HG02759 (cell line): ENCODE measurements at regions not wholly inside any gene's neighbourhood (a gene's known extent, or its start where the extent isn't known, plus 50 kb on each side); places are given as distances from the start of the nearest gene placed in this dataset.

Source experiments
- ATAC-seq: cut with Tn5 transposase; IDR thresholded peaks from one replicate; pipeline ENCODE4 v1.9.1; 2021; ENCODE audit warnings: mild to moderate bottlenecking, moderate library complexity; ENCODE audit not compliant: unreplicated experiment

GRCh38 chr6:2505624-2506023 lies 245.1 kb downstream of the MYLK4 start:
- ATAC-seq = no peak

GRCh38 chr6:2504495-2505064 lies 246.1 kb downstream of the MYLK4 start:
- ATAC-seq = no peak

GRCh38 chr6:2503816-2504494 lies 246.8 kb downstream of the MYLK4 start:
- no peak for ATAC-seq

GRCh38 chr6:2502998-2503674 lies 247.6 kb downstream of the MYLK4 start:
- no peak for ATAC-seq

DNA sequence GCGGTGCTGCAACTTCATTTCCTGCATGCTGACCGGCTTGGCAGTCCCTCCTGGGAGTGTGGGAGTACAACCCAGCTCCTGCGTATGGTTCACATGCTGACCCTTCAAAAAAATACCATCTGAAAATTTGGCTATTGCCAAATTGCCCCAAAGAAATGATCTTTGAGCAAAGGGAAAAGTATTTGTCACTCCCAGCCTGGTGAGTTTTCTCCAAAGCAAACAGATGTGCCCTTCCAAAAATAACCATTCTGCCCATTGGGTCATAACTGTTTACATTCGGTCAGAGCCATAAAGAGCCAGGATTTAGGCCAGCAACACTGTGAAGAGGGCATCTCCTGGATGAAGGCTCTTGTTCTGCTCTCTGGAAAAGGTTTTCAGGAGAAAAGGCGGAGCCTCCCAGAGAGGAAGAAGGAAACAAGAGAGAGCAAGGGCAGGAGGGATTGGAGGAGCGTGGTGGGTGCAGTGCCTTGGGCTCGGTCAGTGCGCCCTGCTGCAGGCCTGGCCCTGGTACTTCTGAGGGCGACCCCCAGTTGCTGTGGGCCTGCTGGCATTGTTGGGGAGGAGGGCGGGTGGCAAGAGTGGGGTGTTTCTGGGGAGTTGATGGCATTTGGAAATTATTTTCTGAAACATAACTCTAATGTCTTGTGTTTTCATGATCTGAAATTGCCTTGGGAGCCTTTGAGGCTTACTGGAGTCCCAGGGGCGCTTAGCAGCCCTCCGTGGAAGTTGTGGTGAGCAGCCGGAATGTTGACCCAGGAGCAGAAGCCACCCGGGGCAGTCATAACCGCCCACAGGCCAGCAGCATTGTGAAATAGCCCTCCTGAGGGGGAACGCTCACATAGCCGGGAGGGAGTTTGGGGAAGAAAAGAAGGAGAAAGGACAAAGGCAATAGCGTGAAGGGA lies 248.4 kb downstream of the MYLK4 start:
- no peak for ATAC-seq

GRCh38 chr6:2497922-2498623 lies 252.6 kb downstream of the MYLK4 start:
- ATAC-seq = no peak

GRCh38 chr6:2496291-2496690 lies 250.9 kb upstream of the GMDS start:
- no peak for ATAC-seq

DNA sequence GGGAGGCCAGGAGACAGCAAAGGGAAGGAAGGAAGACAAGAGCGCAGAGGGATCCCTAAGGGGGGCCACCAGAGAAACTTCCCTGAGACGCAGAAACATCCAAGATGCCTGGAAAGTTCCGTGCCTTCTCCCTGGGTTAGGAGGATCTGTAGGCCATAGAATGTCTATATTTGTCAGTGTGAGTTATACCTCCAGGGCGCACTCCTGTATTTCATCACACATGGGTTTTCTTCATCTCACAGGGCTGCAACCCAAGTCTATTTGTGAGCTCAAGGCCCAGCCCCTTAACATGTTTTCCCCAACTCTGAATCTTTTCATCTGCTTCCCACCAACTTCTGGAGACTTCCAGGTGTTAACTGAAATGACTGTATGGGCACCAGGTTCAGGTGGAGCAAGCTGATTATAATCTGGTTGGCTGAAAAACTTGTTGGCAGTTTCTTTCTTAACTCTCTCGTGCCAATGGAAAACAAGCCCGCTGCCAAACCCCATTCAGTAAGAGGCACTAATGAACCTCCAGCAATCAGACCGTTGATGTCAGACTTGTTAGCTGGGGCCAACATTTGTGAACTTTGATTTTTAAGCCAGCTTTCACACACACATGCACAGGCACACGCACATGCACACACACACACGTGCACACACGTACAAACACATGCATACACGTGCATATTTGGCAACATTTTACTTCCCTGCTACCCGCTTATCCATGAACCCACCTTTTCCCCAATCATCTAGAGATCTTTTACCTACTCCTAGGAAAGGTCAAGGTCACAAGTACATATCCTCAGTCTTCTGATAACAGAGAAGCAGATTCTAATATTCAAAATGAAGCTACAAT lies 247.5 kb upstream of the GMDS start:
- ATAC-seq = no peak

DNA sequence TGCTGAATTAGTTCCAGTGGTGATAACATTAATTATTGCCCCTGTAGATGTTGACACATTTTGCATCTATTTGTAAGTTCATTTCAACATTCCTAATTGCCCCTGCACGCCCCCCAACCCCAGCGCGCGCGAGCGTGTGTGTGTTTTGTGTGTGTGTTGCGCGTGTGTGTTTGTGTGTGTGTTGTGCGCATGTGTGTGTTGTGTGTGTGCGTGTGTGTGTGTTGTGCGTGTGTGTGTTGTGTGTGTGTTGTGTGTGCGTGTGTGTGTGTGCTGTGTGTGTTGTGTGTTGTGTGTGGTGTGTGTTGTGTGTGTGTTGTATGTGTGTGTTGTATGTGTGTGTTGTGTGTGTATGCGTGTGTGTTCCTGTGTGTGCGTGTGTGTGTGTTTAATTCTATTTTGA lies 245.7 kb upstream of the GMDS start:
- ATAC-seq = no peak

GRCh38 chr6:2488578-2488977 lies 243.2 kb upstream of the GMDS start:
- no peak for ATAC-seq

GRCh38 chr6:2485116-2485515 lies 239.7 kb upstream of the GMDS start:
- no peak for ATAC-seq

DNA sequence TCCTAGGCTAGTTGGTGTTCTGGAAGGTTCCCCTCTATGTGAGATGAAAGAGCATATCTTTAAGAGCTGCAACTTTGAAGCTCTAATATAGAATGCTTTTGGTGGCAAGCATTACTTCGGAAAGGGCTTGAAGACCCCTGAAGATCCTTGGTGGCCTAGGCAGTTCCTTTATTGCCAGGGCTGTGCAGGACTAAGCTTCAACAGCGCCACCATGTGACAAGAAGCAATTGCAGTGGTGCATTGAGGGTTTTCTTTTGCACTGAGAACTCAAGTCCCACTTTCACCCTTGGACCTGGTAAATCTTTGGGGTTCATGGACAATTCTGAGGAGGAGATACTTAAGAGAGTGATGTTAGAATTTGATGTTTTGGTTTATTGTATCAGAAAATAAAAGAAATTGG lies 237.4 kb upstream of the GMDS start:
- ATAC-seq = no peak

DNA sequence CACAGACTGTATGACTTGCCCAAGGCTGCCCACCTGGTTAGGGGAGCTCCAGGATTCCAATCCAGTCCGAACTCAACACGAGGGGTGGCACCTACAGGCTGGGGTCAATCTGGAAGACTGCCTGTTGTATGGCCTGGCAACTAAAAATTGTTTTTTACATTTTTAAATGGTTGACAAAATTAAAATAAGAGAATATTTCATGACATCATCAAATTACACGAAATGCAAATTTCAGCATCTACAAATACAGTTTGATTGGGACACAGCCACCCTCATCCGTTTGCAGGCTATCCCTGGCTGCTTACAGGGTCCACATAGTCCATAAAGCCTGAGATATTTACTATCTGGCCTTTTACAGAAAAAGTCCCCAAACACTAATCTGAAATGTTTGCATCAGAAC lies 235.9 kb upstream of the GMDS start:
- no peak for ATAC-seq

DNA sequence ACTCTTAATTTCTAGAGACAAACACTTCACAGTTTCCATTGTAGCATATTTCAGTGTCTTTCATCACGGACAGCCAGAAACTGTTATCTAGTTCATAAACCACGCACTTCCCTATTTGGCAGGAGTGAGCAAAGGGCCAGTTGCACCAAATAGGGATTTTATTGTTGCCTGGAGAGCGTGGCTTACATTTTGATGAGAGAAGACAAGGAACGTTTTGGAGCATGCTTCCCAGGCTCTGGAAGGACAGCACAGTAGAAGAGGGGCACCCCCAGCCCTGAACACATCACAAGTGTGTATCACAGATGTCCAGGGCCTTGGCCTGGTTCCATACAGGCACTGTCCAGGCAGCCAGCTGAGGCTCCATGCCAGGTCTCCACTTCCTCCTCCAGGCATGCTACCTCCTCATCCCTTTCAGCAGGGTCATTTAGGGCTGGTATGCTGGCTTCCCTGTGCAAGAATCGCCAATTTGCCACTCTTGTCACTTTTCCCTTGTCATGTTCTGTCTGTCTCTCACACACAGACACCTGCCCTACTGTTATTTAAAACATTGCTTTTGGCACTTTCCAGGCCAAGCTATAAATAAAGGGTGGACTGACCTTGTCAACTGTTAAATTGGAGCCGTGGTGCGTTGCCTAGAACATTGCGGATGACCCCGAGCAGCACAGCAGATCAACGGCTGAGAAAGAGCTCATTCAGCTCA lies 235.0 kb upstream of the GMDS start:
- no peak for ATAC-seq

DNA sequence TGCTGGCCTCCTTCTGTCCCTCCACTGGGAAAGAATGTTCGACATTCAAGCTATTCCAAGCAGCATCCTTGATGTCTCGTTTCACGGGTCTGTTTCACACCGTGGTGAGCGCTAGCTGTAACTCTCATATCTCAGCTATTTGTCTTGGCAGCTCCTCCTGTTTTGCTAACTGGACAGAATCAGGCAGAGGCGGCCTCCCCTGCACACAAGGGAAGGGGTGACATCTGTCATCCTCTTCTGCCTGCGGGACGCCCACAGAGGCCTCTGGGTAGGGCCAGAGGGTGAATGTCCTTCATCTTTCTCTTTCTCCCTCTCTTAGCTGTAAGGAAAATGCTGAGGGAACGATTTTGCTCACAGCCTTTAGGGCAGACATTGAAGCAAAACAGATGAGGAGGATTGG lies 232.8 kb upstream of the GMDS start:
- no peak for ATAC-seq

- ATAC-seq = no peak
Measured at GRCh38 chr6:2477666-2478065, 232.3 kb upstream of the GMDS start.

DNA sequence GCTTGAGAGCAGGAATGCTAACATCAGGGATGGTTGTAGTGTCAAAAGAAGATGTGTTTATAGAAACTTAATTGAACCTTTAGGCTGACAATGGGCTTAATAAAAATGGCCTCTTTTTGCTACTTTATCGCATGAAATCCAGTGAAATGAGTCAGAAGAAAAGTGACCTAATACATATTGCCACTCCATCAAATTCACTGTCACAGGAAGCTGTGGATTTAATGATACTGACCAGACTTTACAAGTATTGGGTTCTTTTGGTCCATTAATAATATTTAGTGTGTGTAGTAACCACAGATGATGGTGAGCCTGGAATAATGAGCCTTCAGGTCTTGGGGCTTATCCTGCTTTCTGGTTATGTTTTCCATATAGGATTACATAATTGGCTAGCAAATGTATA lies 231.8 kb upstream of the GMDS start:
- no peak for ATAC-seq

- ATAC-seq = no peak
Measured at GRCh38 chr6:2476376-2476775, 231.0 kb upstream of the GMDS start.

GRCh38 chr6:2471472-2471871 lies 226.1 kb upstream of the GMDS start:
- no peak for ATAC-seq
